CD4-positive, CD25-positive, alpha-beta regulatory T cell (primary cell): ENCODE measurements at regions not wholly inside any gene's neighbourhood (a gene's known extent, or its start where the extent isn't known, plus 50 kb on each side); places are given as distances from the start of the nearest gene placed in this dataset.

Experiments used
- ATAC-seq, 2 donors: fragments of 150-1000 bp; cut with Tn5 transposase; one replicate each; pipeline ENCODE4 v1.10.0; 2021; ENCODE audit warnings: low read depth in 2 of 2, moderate number of reproducible peaks in 2 of 2, moderate library complexity in 1 of 2
- DNase-seq, 3 donors: peaks; one replicate each; pipeline versions ENCODE4 v3.0.0 to v3.0.0-alpha.2; 2012 to 2022; ENCODE audit warnings: mixed read lengths in 1 of 3
- H3K27ac ChIP-seq: one replicate; pipeline ENCODE4 v1.7.0; 2013; ENCODE audit warnings: mild to moderate bottlenecking, low read length; ENCODE audit not compliant: insufficient read depth, poor library complexity, severe bottlenecking
- H3K27me3 ChIP-seq: one replicate; pipeline ENCODE4 v1.7.0; 2013; ENCODE audit warnings: low read length; ENCODE audit not compliant: control insufficient read depth, insufficient read depth
- H3K36me3 ChIP-seq: one replicate; pipeline ENCODE4 v1.7.0; 2013; ENCODE audit warnings: mild to moderate bottlenecking, low read length, moderate library complexity; ENCODE audit not compliant: control insufficient read depth, insufficient read depth
- H3K4me1 ChIP-seq: 2 replicates; pipeline ENCODE4 v1.7.0; 2013; ENCODE audit warnings: mild to moderate bottlenecking, low read length; ENCODE audit not compliant: insufficient read depth, control insufficient read depth, poor library complexity, severe bottlenecking
- H3K4me3 ChIP-seq: one replicate; pipeline ENCODE4 v1.7.0; 2013; ENCODE audit warnings: low read depth, mild to moderate bottlenecking, low read length, moderate library complexity
- H3K9me3 ChIP-seq, 2 experiments: 1 replicate in 1 of 2; 2 replicates in 1 of 2; pipeline ENCODE4 v1.7.0; 2013; ENCODE audit warnings: low read length in 2 of 2, mild to moderate bottlenecking in 1 of 2, moderate library complexity in 1 of 2; ENCODE audit not compliant: control insufficient read depth in 2 of 2
- H3K27ac Mint-ChIP-seq, 3 donors: one replicate each; pipeline ENCODE4 v1.8.0; 2020 to 2022; ENCODE audit warnings: mild to moderate bottlenecking in 3 of 3, mixed read lengths in 3 of 3, moderate library complexity in 2 of 3
- H3K27me3 Mint-ChIP-seq: one replicate; pipeline ENCODE4 v1.8.0; 2022; ENCODE audit warnings: mild to moderate bottlenecking, mixed read lengths
- H3K36me3 Mint-ChIP-seq: one replicate; pipeline ENCODE4 v1.8.0; 2020; ENCODE audit warnings: mixed read lengths
- H3K4me1 Mint-ChIP-seq, 4 donors: one replicate each; pipeline ENCODE4 v1.8.0; 2020 to 2022; ENCODE audit warnings: mixed read lengths in 4 of 4, mild to moderate bottlenecking in 1 of 4
- H3K4me3 Mint-ChIP-seq, 4 donors: one replicate each; pipeline ENCODE4 v1.8.0; 2020 to 2022; ENCODE audit warnings: mild to moderate bottlenecking in 4 of 4, mixed read lengths in 4 of 4, moderate library complexity in 3 of 4
- H3K9me3 Mint-ChIP-seq, 7 donors: one replicate each; pipeline ENCODE4 v1.8.0; 2020 to 2022; ENCODE audit warnings: mixed read lengths in 7 of 7, mild to moderate bottlenecking in 3 of 7, moderate library complexity in 2 of 7

- peaks cover 0 to 3% (median 0%) of the 10 kb centered on the region in 7 donors for H3K9me3 Mint-ChIP-seq
- Histone ChIP-seq H3K4me1 (peaks cover 11% of the 10 kb centered on the region), H3K36me3 (no peaks in the 10 kb centered on the region), H3K27ac (no peak overlapping the region), H3K27me3 (no peaks in the 10 kb centered on the region), H3K9me3 (no peaks in the 10 kb centered on the region), H3K4me3 (no peak overlapping the region)
- ATAC-seq: no peak
- no peak for DNase-seq
- H3K4me1 Mint-ChIP-seq: peaks cover 13 to 38% (median 20%) of the 10 kb centered on the region in 4 donors
- H3K27me3 Mint-ChIP-seq: no peaks in the 10 kb centered on the region
- no peak overlapping the region for H3K4me3 Mint-ChIP-seq
- no peaks in the 10 kb centered on the region for H3K36me3 Mint-ChIP-seq
- peak overlapping the region in 2 of 3 donors; percentile 65 to 89 for H3K27ac Mint-ChIP-seq
Measured at GRCh38 chr13:40152922-40153321, 497.5 kb downstream of the COG6 start.

- no peaks in the 10 kb centered on the region for H3K9me3 ChIP-seq
- DNase-seq (peak in 1 of 3 donors; percentile 45), ATAC-seq (peak in 1 of 2 donors; percentile 59)
- Mint-ChIP-seq H3K4me3 (no peak overlapping the region), H3K36me3 (no peaks in the 10 kb centered on the region), H3K4me1 (peaks cover 9 to 32% (median 17%) of the 10 kb centered on the region in 4 donors), H3K9me3 (peaks cover 0 to 3% (median 0%) of the 10 kb centered on the region in 7 donors), H3K27me3 (no peaks in the 10 kb centered on the region), H3K27ac (peak overlapping the region; percentile 65 to 89 (median 89))
- no peak overlapping the region for H3K4me3 ChIP-seq
- H3K27ac ChIP-seq: no peak overlapping the region
- peaks cover 6% of the 10 kb centered on the region for H3K4me1 ChIP-seq
- no peaks in the 10 kb centered on the region for H3K27me3 ChIP-seq
- no peaks in the 10 kb centered on the region for H3K36me3 ChIP-seq
Measured at GRCh38 chr13:40153516-40153915, 498.1 kb downstream of the COG6 start.

- Mint-ChIP-seq H3K27me3 (no peaks in the 10 kb centered on the region), H3K9me3 (peaks cover 0 to 3% (median 0%) of the 10 kb centered on the region in 7 donors), H3K4me1 (peaks cover 0 to 21% (median 14%) of the 10 kb centered on the region in 4 donors), H3K4me3 (no peak overlapping the region), H3K36me3 (no peaks in the 10 kb centered on the region), H3K27ac (no peak overlapping the region)
- Histone ChIP-seq H3K4me3 (no peak overlapping the region), H3K4me1 (no peaks in the 10 kb centered on the region), H3K9me3 (no peaks in the 10 kb centered on the region), H3K27ac (no peak overlapping the region), H3K36me3 (no peaks in the 10 kb centered on the region), H3K27me3 (no peaks in the 10 kb centered on the region)
- ATAC-seq (no peak), DNase-seq (no peak)
Measured at GRCh38 chr13:40155201-40155600, 499.7 kb downstream of the COG6 start.

GRCh38 chr13:40158218-40158617 is 502.8 kb downstream of the COG6 start:
- H3K27me3 ChIP-seq: no peaks in the 10 kb centered on the region
- peaks cover 0 to 15% (median 10%) of the 10 kb centered on the region in 4 donors for H3K4me1 Mint-ChIP-seq
- no peaks in the 10 kb centered on the region for H3K36me3 Mint-ChIP-seq
- H3K27ac ChIP-seq: no peak overlapping the region
- peaks cover 0 to 2% (median 0%) of the 10 kb centered on the region in 7 donors for H3K9me3 Mint-ChIP-seq
- ATAC-seq (no peak), DNase-seq (no peak)
- H3K4me3 ChIP-seq: no peak overlapping the region
- no peaks in the 10 kb centered on the region for H3K4me1 ChIP-seq
- no peak overlapping the region for H3K4me3 Mint-ChIP-seq
- H3K27me3 Mint-ChIP-seq: no peaks in the 10 kb centered on the region
- H3K27ac Mint-ChIP-seq: no peak overlapping the region
- no peaks in the 10 kb centered on the region for H3K9me3 ChIP-seq
- no peaks in the 10 kb centered on the region for H3K36me3 ChIP-seq

GRCh38 chr13:40158757-40159156 is 503.3 kb downstream of the COG6 start:
- Mint-ChIP-seq H3K4me3 (no peak overlapping the region), H3K4me1 (peaks cover 0 to 12% (median 7%) of the 10 kb centered on the region in 4 donors), H3K36me3 (no peaks in the 10 kb centered on the region), H3K27me3 (no peaks in the 10 kb centered on the region), H3K27ac (no peak overlapping the region), H3K9me3 (peaks cover 0 to 2% (median 0%) of the 10 kb centered on the region in 7 donors)
- Histone ChIP-seq H3K9me3 (no peaks in the 10 kb centered on the region), H3K36me3 (no peaks in the 10 kb centered on the region), H3K27me3 (no peaks in the 10 kb centered on the region), H3K4me3 (no peak overlapping the region), H3K4me1 (no peaks in the 10 kb centered on the region), H3K27ac (no peak overlapping the region)
- DNase-seq (no peak), ATAC-seq (no peak)

- no peaks in the 10 kb centered on the region for H3K36me3 Mint-ChIP-seq
- peaks cover 0 to 2% (median 0%) of the 10 kb centered on the region in 7 donors for H3K9me3 Mint-ChIP-seq
- H3K4me3 ChIP-seq: no peak overlapping the region
- peaks cover 0 to 10% (median 5%) of the 10 kb centered on the region in 4 donors for H3K4me1 Mint-ChIP-seq
- peak overlapping the region in 1 of 3 donors; percentile 27 for H3K27ac Mint-ChIP-seq
- no peaks in the 10 kb centered on the region for H3K36me3 ChIP-seq
- no peaks in the 10 kb centered on the region for H3K27me3 Mint-ChIP-seq
- H3K4me3 Mint-ChIP-seq: no peak overlapping the region
- no peaks in the 10 kb centered on the region for H3K9me3 ChIP-seq
- no peak for ATAC-seq
- no peaks in the 10 kb centered on the region for H3K27me3 ChIP-seq
- no peak overlapping the region for H3K27ac ChIP-seq
- no peak for DNase-seq
- H3K4me1 ChIP-seq: no peaks in the 10 kb centered on the region
Measured at GRCh38 chr13:40159736-40160135, 504.3 kb downstream of the COG6 start.

GRCh38 chr13:40160618-40161350 is 505.3 kb downstream of the COG6 start:
- ATAC-seq (no peak), DNase-seq (no peak)
- Histone ChIP-seq H3K27ac (no peak overlapping the region), H3K4me1 (no peaks in the 10 kb centered on the region), H3K4me3 (no peak overlapping the region), H3K27me3 (no peaks in the 10 kb centered on the region), H3K36me3 (no peaks in the 10 kb centered on the region), H3K9me3 (no peaks in the 10 kb centered on the region)
- Mint-ChIP-seq H3K36me3 (no peaks in the 10 kb centered on the region), H3K4me1 (peaks cover 3 to 16% (median 8%) of the 10 kb centered on the region in 4 donors), H3K27ac (peak overlapping the region in 2 of 3 donors; percentile 10 to 27), H3K27me3 (no peaks in the 10 kb centered on the region), H3K4me3 (no peak overlapping the region), H3K9me3 (peaks cover 0 to 2% (median 0%) of the 10 kb centered on the region in 7 donors)

- ATAC-seq: no peak
- Mint-ChIP-seq H3K27me3 (no peaks in the 10 kb centered on the region), H3K36me3 (no peaks in the 10 kb centered on the region), H3K4me3 (no peak overlapping the region), H3K4me1 (peaks cover 5 to 22% (median 14%) of the 10 kb centered on the region in 4 donors), H3K27ac (peak overlapping the region in 2 of 3 donors; percentile 10 to 27), H3K9me3 (peaks cover 0 to 2% (median 0%) of the 10 kb centered on the region in 7 donors)
- no peaks in the 10 kb centered on the region for H3K9me3 ChIP-seq
- H3K27ac ChIP-seq: no peak overlapping the region
- no peak overlapping the region for H3K4me3 ChIP-seq
- H3K36me3 ChIP-seq: no peaks in the 10 kb centered on the region
- DNase-seq: no peak
- H3K27me3 ChIP-seq: no peaks in the 10 kb centered on the region
- H3K4me1 ChIP-seq: no peaks in the 10 kb centered on the region
Measured at GRCh38 chr13:40161351-40161810, 505.1 kb downstream of the FOXO1 start.
